ENCODE measurements at regions not wholly inside any gene's neighbourhood (a gene's known extent, or its start where the extent isn't known, plus 50 kb on each side); places are given as distances from the start of the nearest gene placed in this dataset.
"Not testable (repeated sequence)": the region's sequence is repeated elsewhere in the genome, so short reads cannot be mapped to it uniquely, and the experiment has no call there.

GRCh38 chr5:52255308-52255707 is 532.4 kb upstream of the ITGA1 start:
- no peak overlapping the region for H3K27ac Mint-ChIP-seq
- no peaks in the 10 kb centered on the region for H3K36me3 Mint-ChIP-seq
- no peaks in the 10 kb centered on the region for H3K27me3 Mint-ChIP-seq
- no peaks in the 10 kb centered on the region for H3K9me3 Mint-ChIP-seq
- DNase-seq: no peak
- H3K4me1 Mint-ChIP-seq: no peaks in the 10 kb centered on the region
- CTCF ChIA-PET: no interaction called here
- H3K4me3 Mint-ChIP-seq: no peak overlapping the region

GRCh38 chr5:52262844-52263243 is 524.9 kb upstream of the ITGA1 start:
- no peak overlapping the region for H3K4me3 Mint-ChIP-seq
- DNase-seq: no peak
- no peaks in the 10 kb centered on the region for H3K9me3 Mint-ChIP-seq
- H3K4me1 Mint-ChIP-seq: no peaks in the 10 kb centered on the region
- no peaks in the 10 kb centered on the region for H3K36me3 Mint-ChIP-seq
- CTCF ChIA-PET: no interaction called here
- no peak overlapping the region for H3K27ac Mint-ChIP-seq
- no peaks in the 10 kb centered on the region for H3K27me3 Mint-ChIP-seq

GRCh38 chr5:52269401-52269800 is 518.3 kb upstream of the ITGA1 start:
- Mint-ChIP-seq H3K27me3 (no peaks in the 10 kb centered on the region), H3K9me3 (no peaks in the 10 kb centered on the region), H3K4me1 (no peaks in the 10 kb centered on the region), H3K27ac (no peak overlapping the region), H3K36me3 (no peaks in the 10 kb centered on the region), H3K4me3 (no peak overlapping the region)
- DNase-seq: no peak
- CTCF ChIA-PET: no interaction called here

GRCh38 chr5:52269859-52270258 is 517.9 kb upstream of the ITGA1 start:
- Mint-ChIP-seq H3K4me3 (no peak overlapping the region), H3K9me3 (no peaks in the 10 kb centered on the region), H3K4me1 (no peaks in the 10 kb centered on the region), H3K36me3 (no peaks in the 10 kb centered on the region), H3K27me3 (no peaks in the 10 kb centered on the region), H3K27ac (no peak overlapping the region)
- CTCF ChIA-PET: no interaction called here
- no peak for DNase-seq

GRCh38 chr5:52275639-52276038 is 512.1 kb upstream of the ITGA1 start:
- no peak for DNase-seq
- no peaks in the 10 kb centered on the region for H3K36me3 Mint-ChIP-seq
- no peak overlapping the region for H3K4me3 Mint-ChIP-seq
- peaks cover 5% of the 10 kb centered on the region for H3K9me3 Mint-ChIP-seq
- no peaks in the 10 kb centered on the region for H3K27me3 Mint-ChIP-seq
- CTCF ChIA-PET: no interaction called here
- H3K27ac Mint-ChIP-seq: no peak overlapping the region
- H3K4me1 Mint-ChIP-seq: no peaks in the 10 kb centered on the region

- Mint-ChIP-seq H3K9me3 (peaks cover 11% of the 10 kb centered on the region), H3K4me1 (no peaks in the 10 kb centered on the region), H3K4me3 (no peak overlapping the region), H3K36me3 (no peaks in the 10 kb centered on the region), H3K27me3 (no peaks in the 10 kb centered on the region), H3K27ac (no peak overlapping the region)
- DNase-seq: no peak
- CTCF ChIA-PET: no interaction called here
Observed at GRCh38 chr5:52277101-52277500, 510.6 kb upstream of the ITGA1 start.

DNA sequence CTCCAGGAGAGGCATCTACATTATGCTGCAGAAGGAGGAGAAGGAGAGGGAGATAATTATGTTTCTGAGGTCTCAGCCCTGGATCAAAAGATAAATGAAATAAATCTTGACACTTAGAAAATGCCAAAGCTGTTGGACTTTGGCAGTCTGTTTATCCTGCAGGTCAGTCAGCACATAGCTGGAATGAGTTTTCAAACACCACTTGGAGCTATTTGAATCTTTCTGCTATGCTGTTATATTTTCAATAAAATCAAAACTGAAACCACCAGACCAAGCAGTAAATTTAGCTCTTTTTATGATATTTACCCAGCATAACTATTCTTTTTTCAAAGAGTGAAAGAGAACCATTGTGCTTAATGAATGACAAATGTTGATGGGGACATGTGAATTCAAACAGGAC is 505.1 kb upstream of the ITGA1 start:
- Mint-ChIP-seq H3K27ac (no peak overlapping the region), H3K4me3 (no peak overlapping the region), H3K4me1 (no peaks in the 10 kb centered on the region), H3K27me3 (no peaks in the 10 kb centered on the region), H3K9me3 (peaks cover 11% of the 10 kb centered on the region), H3K36me3 (no peaks in the 10 kb centered on the region)
- DNase-seq: no peak
- CTCF ChIA-PET: no interaction called here

DNA sequence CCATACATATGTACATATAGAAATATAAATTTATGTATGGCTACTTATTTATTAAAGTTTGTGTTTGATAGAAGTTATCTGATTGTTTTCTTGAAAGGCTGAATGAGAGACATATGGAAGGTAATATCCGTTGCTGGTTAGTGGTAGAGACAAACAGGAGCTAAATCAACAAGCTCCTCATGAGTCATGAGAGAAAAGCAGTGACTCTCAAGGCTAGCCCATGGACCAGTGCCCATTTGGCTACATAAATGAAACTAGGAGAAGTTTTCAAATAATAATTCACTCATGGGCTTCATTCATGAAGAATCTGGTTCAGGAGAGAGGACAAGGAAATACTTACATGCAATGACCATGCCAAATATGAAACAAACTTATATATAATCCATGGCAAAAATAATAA is 504.5 kb upstream of the ITGA1 start:
- CTCF ChIA-PET: no interaction called here
- no peak for DNase-seq
- no peak overlapping the region for H3K4me3 Mint-ChIP-seq
- H3K27me3 Mint-ChIP-seq: no peaks in the 10 kb centered on the region
- H3K36me3 Mint-ChIP-seq: no peaks in the 10 kb centered on the region
- H3K4me1 Mint-ChIP-seq: no peaks in the 10 kb centered on the region
- H3K9me3 Mint-ChIP-seq: peaks cover 11% of the 10 kb centered on the region
- H3K27ac Mint-ChIP-seq: no peak overlapping the region

DNA sequence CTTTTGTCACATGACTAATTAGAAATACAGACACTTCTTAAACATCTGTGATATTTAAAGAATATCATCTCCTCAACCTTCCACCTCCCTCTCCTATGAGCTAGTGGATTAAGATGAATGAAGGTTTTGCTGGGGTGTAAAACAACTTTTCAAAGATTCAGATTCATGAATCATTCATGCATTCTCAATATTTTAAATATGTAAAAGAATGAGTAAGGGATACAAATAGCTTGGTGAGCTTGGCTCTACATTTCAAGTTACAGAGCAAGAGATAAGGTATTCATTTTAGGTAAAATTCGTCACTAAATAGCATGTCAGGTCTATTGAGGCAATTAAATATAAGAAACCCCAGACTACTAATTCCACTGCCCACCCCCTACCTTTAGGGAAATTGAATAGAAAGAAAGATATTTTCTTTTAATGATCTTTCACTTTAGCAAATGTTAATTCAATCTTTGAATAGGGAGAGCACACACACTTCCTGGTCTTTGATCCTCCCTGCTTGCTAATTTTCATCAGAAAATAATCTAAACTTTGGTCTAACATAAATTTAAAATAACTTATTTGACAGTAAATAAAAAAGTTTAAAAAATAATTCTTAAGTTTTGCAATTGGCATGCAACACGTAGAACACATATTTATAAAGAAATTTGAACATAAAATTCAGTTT is 486.9 kb upstream of the ITGA1 start:
- no peaks in the 10 kb centered on the region for H3K36me3 Mint-ChIP-seq
- H3K9me3 Mint-ChIP-seq: peaks cover 19% of the 10 kb centered on the region
- H3K4me3 Mint-ChIP-seq: no peak overlapping the region
- H3K4me1 Mint-ChIP-seq: no peaks in the 10 kb centered on the region
- CTCF ChIA-PET: no interaction called here
- no peak overlapping the region for H3K27ac Mint-ChIP-seq
- no peak for DNase-seq
- H3K27me3 Mint-ChIP-seq: no peaks in the 10 kb centered on the region

DNA sequence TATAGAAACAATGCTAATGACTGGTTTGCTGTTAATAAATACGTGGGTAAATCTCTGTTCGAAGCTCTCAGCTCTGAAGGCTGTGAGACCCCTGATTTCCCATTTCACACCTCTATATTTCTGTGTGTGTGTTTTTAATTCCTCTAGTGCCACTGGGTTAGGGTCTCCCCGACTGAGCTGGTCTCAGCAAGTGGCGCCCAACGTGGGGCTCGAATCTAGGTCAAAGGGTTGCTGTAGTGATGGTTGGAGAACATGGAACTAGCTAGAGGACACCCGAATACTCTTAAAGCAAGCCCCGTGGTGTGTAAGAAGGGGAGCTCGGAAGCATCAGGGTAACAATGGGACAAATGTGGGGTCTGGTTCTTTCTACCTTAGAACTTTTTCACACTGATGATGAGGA is 482.9 kb upstream of the ITGA1 start:
- H3K36me3 Mint-ChIP-seq, H3K4me3 Mint-ChIP-seq, H3K27ac Mint-ChIP-seq, H3K27me3 Mint-ChIP-seq, H3K4me1 Mint-ChIP-seq, CTCF ChIA-PET, DNase-seq: not testable (repeated sequence)
- H3K9me3 Mint-ChIP-seq: peaks cover 30% of the 10 kb centered on the region

- Mint-ChIP-seq H3K4me1 (no peaks in the 10 kb centered on the region), H3K9me3 (no peaks in the 10 kb centered on the region), H3K27ac (no peak overlapping the region), H3K4me3 (no peak overlapping the region), H3K27me3 (no peaks in the 10 kb centered on the region), H3K36me3 (no peaks in the 10 kb centered on the region)
- CTCF ChIA-PET: no interaction called here
- no peak for DNase-seq
Observed at GRCh38 chr5:52328220-52328806, 459.4 kb upstream of the ITGA1 start.

- Mint-ChIP-seq H3K9me3 (peaks cover 2% of the 10 kb centered on the region), H3K4me3 (no peak overlapping the region), H3K27me3 (no peaks in the 10 kb centered on the region), H3K27ac (no peak overlapping the region), H3K36me3 (no peaks in the 10 kb centered on the region), H3K4me1 (no peaks in the 10 kb centered on the region)
- CTCF ChIA-PET: no interaction called here
- no peak for DNase-seq
Observed at GRCh38 chr5:52331725-52332124, 456.0 kb upstream of the ITGA1 start.

GRCh38 chr5:52334367-52334766 is 453.3 kb upstream of the ITGA1 start:
- Mint-ChIP-seq H3K27me3 (no peaks in the 10 kb centered on the region), H3K27ac (no peak overlapping the region), H3K4me1 (no peaks in the 10 kb centered on the region), H3K4me3 (no peak overlapping the region), H3K36me3 (no peaks in the 10 kb centered on the region), H3K9me3 (peaks cover 2% of the 10 kb centered on the region)
- no peak for DNase-seq
- CTCF ChIA-PET: no interaction called here

GRCh38 chr5:52339285-52339684 is 448.4 kb upstream of the ITGA1 start:
- peaks cover 2% of the 10 kb centered on the region for H3K9me3 Mint-ChIP-seq
- no peaks in the 10 kb centered on the region for H3K4me1 Mint-ChIP-seq
- CTCF ChIA-PET: no interaction called here
- no peak overlapping the region for H3K4me3 Mint-ChIP-seq
- DNase-seq: no peak
- no peaks in the 10 kb centered on the region for H3K27me3 Mint-ChIP-seq
- no peak overlapping the region for H3K27ac Mint-ChIP-seq
- H3K36me3 Mint-ChIP-seq: no peaks in the 10 kb centered on the region

GRCh38 chr5:52342361-52342760 is 445.4 kb upstream of the ITGA1 start:
- CTCF ChIA-PET: no interaction called here
- no peaks in the 10 kb centered on the region for H3K36me3 Mint-ChIP-seq
- H3K27ac Mint-ChIP-seq: no peak overlapping the region
- H3K4me1 Mint-ChIP-seq: no peaks in the 10 kb centered on the region
- no peak for DNase-seq
- H3K4me3 Mint-ChIP-seq: no peak overlapping the region
- no peaks in the 10 kb centered on the region for H3K9me3 Mint-ChIP-seq
- no peaks in the 10 kb centered on the region for H3K27me3 Mint-ChIP-seq

Measured in activated naive CD4-positive, alpha-beta T cell treated with anti-CD3 and anti-CD28 coated beads, Interleukin-2, amount 10 ng/mL, durations not matched to agents 7 days and 5 days (primary cell).